HepG2 (cell line): ENCODE measurements at regions not wholly inside any gene's neighbourhood (a gene's known extent, or its start where the extent isn't known, plus 50 kb on each side); places are given as distances from the start of the nearest gene placed in this dataset.

Experiments used
- ATAC-seq: fragments of 200-7000 bp; cut with Tn5 transposase; 3 replicates; pipeline ENCODE4 v1.9.1; 2020; ENCODE audit warnings: mild to moderate bottlenecking, moderate library complexity
- BruUV-seq: library from RNA; stranded (reverse); fragments of 400-500 nt; replicated peaks from 2 replicates; lab custom pipeline; 2021; lab: Mats Ljungman, UMichigan
- CTCF ChIA-PET: fragments of 300-600 bp; formaldehyde crosslinking; extraction: SDS; loops from one replicate; lab custom pipeline; 2021; ENCODE audit warnings: low total read pairs, inconsistent platforms, low intra/inter-chr PET ratio; lab: Yijun Ruan, JAX
- POLR2A ChIA-PET: fragments of 350-600 bp; sonication (Branson Sonifier 250); formaldehyde crosslinking; loops from one replicate; lab custom pipeline; 2020; ENCODE audit warnings: antibody characterized with exemption, inconsistent platforms; lab: Yijun Ruan, JAX
- DNase-seq: peaks from one replicate; pipeline ENCODE4 v3.0.0-alpha.2; 2015; ENCODE audit warnings: low spot score
- FAIRE-seq: peaks from 3 replicates; lab custom pipeline; 2011; peaks lifted over from hg19 to GRCh38; lab: Jason Lieb, UNC
- H2AFZ ChIP-seq: one replicate; pipeline ENCODE4 v1.6.1; 2011; ENCODE audit warnings: low read length, inconsistent platforms
- H3K27ac ChIP-seq: fragments of 300-600 bp; 3 replicates; pipeline ENCODE4 v1.8.0; 2011; ENCODE audit warnings: mixed run types, mild to moderate bottlenecking, mixed read lengths, low read length, inconsistent platforms; ENCODE audit not compliant: insufficient read depth; ENCODE audit errors: extremely low read length
- H3K27me3 ChIP-seq, 2 experiments: fragments of 200-600 bp in 1 of 2; 2 replicates in 1 of 2; 3 replicates in 1 of 2; pipeline versions ENCODE4 v1.6.0 to v1.8.0; 2011; ENCODE audit warnings: low read length in 2 of 2, mild to moderate bottlenecking in 2 of 2, moderate library complexity in 2 of 2, inconsistent platforms in 1 of 2; ENCODE audit not compliant: insufficient read depth in 2 of 2, control insufficient read depth in 1 of 2
- H3K36me3 ChIP-seq, 2 experiments: fragments of 200-600 bp in 1 of 2; replicated peaks in 1 of 2; 2 replicates in 1 of 2; 3 replicates in 1 of 2; pipeline versions ENCODE4 v1.5.1 to v1.8.0; 2011; ENCODE audit warnings: low read length in 2 of 2, inconsistent platforms in 1 of 2; ENCODE audit not compliant: insufficient read depth in 2 of 2, control insufficient read depth in 1 of 2
- H3K4me1 ChIP-seq: 2 replicates; pipeline ENCODE4 v1.5.1; 2012; ENCODE audit warnings: low read length, inconsistent platforms; ENCODE audit not compliant: insufficient read depth
- H3K4me2 ChIP-seq: 2 replicates; pipeline ENCODE4 v1.6.0; 2011; ENCODE audit warnings: low read depth, low read length, inconsistent platforms
- H3K4me3 ChIP-seq, 3 experiments: fragments of 200-600 bp in 1 of 3; sonication (generic), shearing (Covaris generic) in 1 of 3; replicated peaks in 1 of 3; 2 replicates each; pipeline ENCODE4 v1.5.1; 2011 to 2016; ENCODE audit warnings: low read length in 3 of 3, inconsistent platforms in 2 of 3, low read depth in 2 of 3, mild to moderate bottlenecking in 2 of 3, control low read depth in 1 of 3, mixed read lengths in 1 of 3; ENCODE audit not compliant: insufficient read depth in 1 of 3
- H3K79me2 ChIP-seq: one replicate; pipeline ENCODE4 v1.6.1; 2011; ENCODE audit warnings: low read length, inconsistent platforms; ENCODE audit not compliant: insufficient read depth
- H3K9ac ChIP-seq: 2 replicates; pipeline ENCODE4 v1.6.0; 2011; ENCODE audit warnings: mild to moderate bottlenecking, low read depth, low read length, inconsistent platforms; ENCODE audit not compliant: insufficient read depth
- H3K9me3 ChIP-seq: 2 replicates; pipeline ENCODE4 v1.5.1; 2012; ENCODE audit warnings: mild to moderate bottlenecking, low read length
- H4K20me1 ChIP-seq: 2 replicates; pipeline ENCODE4 v1.6.0; 2011; ENCODE audit warnings: inconsistent platforms, mild to moderate bottlenecking, low read length, moderate library complexity; ENCODE audit not compliant: insufficient read depth
- HNF1A ChIP-seq, 2 experiments: sonication (generic) in 1 of 2; formaldehyde crosslinking in 1 of 2; IDR thresholded peaks; 2 replicates each; pipeline versions ENCODE4 v1.4.0 to v1.6.1; 2016 to 2020; ENCODE audit warnings: borderline replicate concordance in 1 of 2, low read depth in 1 of 2, mild to moderate bottlenecking in 1 of 2, missing genetic modification reagents in 1 of 2
- KLF12 ChIP-seq: sonication (generic); formaldehyde crosslinking; IDR thresholded peaks from 2 replicates; pipeline ENCODE4 v1.4.0; 2020; ENCODE audit warnings: missing genetic modification reagents, borderline replicate concordance
- MAFK ChIP-seq, 2 experiments: IDR thresholded peaks in 1 of 2; conservative IDR thresholded peaks in 1 of 2; 2 replicates each; pipeline ENCODE4 v1.6.1; 2011; ENCODE audit warnings: improper control_type of control experiment in 2 of 2, low read length in 2 of 2
- NFATC3 ChIP-seq: sonication (generic); formaldehyde crosslinking; IDR thresholded peaks from 2 replicates; pipeline ENCODE4 v1.5.1; 2020; ENCODE audit warnings: mild to moderate bottlenecking, missing genetic modification reagents
- NFYB ChIP-seq: sonication (generic); formaldehyde crosslinking; IDR thresholded peaks from 2 replicates; pipeline ENCODE4 v1.4.0; 2020; ENCODE audit warnings: missing genetic modification reagents
- ZFX ChIP-seq: sonication (generic); formaldehyde crosslinking; IDR thresholded peaks from 2 replicates; pipeline ENCODE4 v1.4.0; 2020; ENCODE audit warnings: mild to moderate bottlenecking, low read depth, missing genetic modification reagents, moderate library complexity
- ZKSCAN5 ChIP-seq: sonication (generic); formaldehyde crosslinking; IDR thresholded peaks from 2 replicates; pipeline ENCODE4 v1.5.1; 2020; ENCODE audit warnings: mild to moderate bottlenecking, missing genetic modification reagents
- ZNF24 ChIP-seq: fragments of 450-650 bp; IDR thresholded peaks from 2 replicates; pipeline ENCODE4 v1.6.1; 2017; ENCODE audit warnings: antibody characterized with exemption, mild to moderate bottlenecking
- ZNF770 ChIP-seq: sonication (generic); formaldehyde crosslinking; IDR thresholded peaks from 2 replicates; pipeline ENCODE4 v1.5.0; 2020; ENCODE audit warnings: mild to moderate bottlenecking, missing genetic modification reagents
- WGBS: methylation state at CpG from one replicate; pipeline ENCODE4 v1.1.6; 2017; ENCODE audit warnings: low lambda C conversion rate; 5-methylcytosine and 5-hydroxymethylcytosine counted together
- in situ Hi-C: cut with HindIII; loops from 2 replicates; pipeline ENCODE4 v1.10.0; 2017; ENCODE audit warnings: low pct_unique_long_range_greater_than_20kb; ENCODE audit not compliant: extremely low pct_ligation_motif_present
- intact Hi-C: fragments of 100-400 bp; cut with micrococcal nuclease; formaldehyde crosslinking; loops from one replicate; pipeline ENCODE4 v1.10.0; 2022; ENCODE audit not compliant: unreplicated experiment

GRCh38 chr13:103716718-103717117 is 650.5 kb upstream of the SLC10A2 start (continued):
- TF ChIP-seq ZKSCAN5 (CRISPR knock-in tag), result no peak
- no peak for TF ChIP-seq ZNF24
- no peak for TF ChIP-seq HNF1A (IDR thresholded peaks at IDR 0.05; ENCODE audit: low read depth)
- TF ChIP-seq HNF1A (CRISPR knock-in tag; IDR thresholded peaks at IDR 0.05; ENCODE audit: borderline replicate concordance), result no peak
- TF ChIP-seq, all 625 proteins: peak for 0

- ATAC-seq (no peak), DNase-seq (no peak), FAIRE-seq (no peak)
- Histone ChIP-seq H4K20me1 (no peaks in the 10 kb centered on the region), H2AFZ (no peak overlapping the region), H3K9ac (no peak overlapping the region), H3K79me2 (no peaks in the 10 kb centered on the region), H3K27ac (no peak overlapping the region), H3K4me2 (no peak overlapping the region), H3K9me3 (peaks cover 81% of the 10 kb centered on the region), H3K4me1 (no peaks in the 10 kb centered on the region), H3K4me3 (no peak overlapping the region), H3K27me3 (no peaks in the 10 kb centered on the region), H3K36me3 (no peaks in the 10 kb centered on the region)
- no TSS peak for BruUV-seq
- in situ Hi-C loops, result no loop called here
- POLR2A ChIA-PET, result no interaction called here
- intact Hi-C loops, result no loop called here
- CTCF ChIA-PET, result no interaction called here
- 19% methylated on average over 5 of the region's 5 CpGs for WGBS
- TF ChIP-seq ZNF770 (no peak), KLF12 (CRISPR knock-in tag) (no peak), ZFX (CRISPR knock-in tag) (no peak), NFYB (no peak), MAFK (conservative IDR thresholded peaks at IDR 0.05 in 1 of 2, IDR thresholded peaks at IDR 0.05 in 1 of 2; ENCODE audit: low read length in 2 of 2) (no peak), NFATC3 (CRISPR knock-in tag) (no peak)
These were observed 649.1 kb upstream of the SLC10A2 start for GRCh38 chr13:103715335-103715734.
